ENCODE measurements at regions not wholly inside any gene's neighbourhood (a gene's known extent, or its start where the extent isn't known, plus 50 kb on each side); places are given as distances from the start of the nearest gene placed in this dataset.

DNA sequence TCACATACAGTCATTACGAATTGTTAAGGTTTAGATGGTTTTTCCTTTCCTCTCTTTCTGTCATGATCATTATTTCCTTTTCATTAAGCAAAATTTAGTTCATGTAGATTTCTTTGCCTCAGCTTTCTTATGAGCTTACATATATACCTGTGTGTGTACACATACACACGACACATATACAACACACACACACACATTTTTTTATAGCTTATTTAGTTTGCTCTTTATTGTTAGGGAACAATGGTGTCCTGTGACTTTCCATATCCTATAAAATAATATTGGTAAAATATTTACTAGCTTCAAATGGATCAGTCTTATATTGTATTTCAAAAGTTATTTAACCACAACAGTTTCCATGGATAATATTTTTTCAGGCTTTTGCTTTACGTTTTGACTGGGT, 840.7 kb downstream of the PCDH18 start:
- Histone ChIP-seq H3F3A (ENCODE audit: control insufficient read depth, insufficient read depth) (no peaks in the 10 kb centered on the region), H3K4me3 (ENCODE audit: low read length) (no peak overlapping the region), H4K20me1 (ENCODE audit: control insufficient read depth, insufficient read depth, low read depth, low read length) (no peaks in the 10 kb centered on the region), H3K27me3 (ENCODE audit: control insufficient read depth, low read length) (no peaks in the 10 kb centered on the region), H3K27ac (ENCODE audit: low read depth, low read length) (no peak overlapping the region), H3K4me2 (ENCODE audit: low read length) (no peak overlapping the region), H3K9me2 (replicated peaks; ENCODE audit: control insufficient read depth, low read length) (no peaks in the 10 kb centered on the region), H3K79me2 (ENCODE audit: control insufficient read depth, low read length) (no peaks in the 10 kb centered on the region), H3K36me3 (ENCODE audit: control insufficient read depth, low read length) (no peaks in the 10 kb centered on the region), H3K9me3 (ENCODE audit: control insufficient read depth, insufficient read depth, low read length) (no peaks in the 10 kb centered on the region), H3K4me1 (ENCODE audit: control insufficient read depth, low read length) (no peaks in the 10 kb centered on the region)
- TF ChIP-seq EZH2phosphoT487 (IDR thresholded peaks at IDR 0.05; ENCODE audit: borderline replicate concordance, low read length): no peak
- TF ChIP-seq CTCF (IDR thresholded peaks at IDR 0.05; ENCODE audit: low read depth, low read length, poor library complexity, severe bottlenecking): no peak

GRCh38 chr4:136690360-136690759, 841.9 kb downstream of the PCDH18 start:
- Histone ChIP-seq H3K27ac (ENCODE audit: low read depth, low read length) (no peak overlapping the region), H3K79me2 (ENCODE audit: control insufficient read depth, low read length) (no peaks in the 10 kb centered on the region), H3K27me3 (ENCODE audit: control insufficient read depth, low read length) (no peaks in the 10 kb centered on the region), H3K4me3 (ENCODE audit: low read length) (no peak overlapping the region), H3K9me2 (replicated peaks; ENCODE audit: control insufficient read depth, low read length) (no peaks in the 10 kb centered on the region), H4K20me1 (ENCODE audit: control insufficient read depth, insufficient read depth, low read depth, low read length) (no peaks in the 10 kb centered on the region), H3K9me3 (ENCODE audit: control insufficient read depth, insufficient read depth, low read length) (no peaks in the 10 kb centered on the region), H3K4me1 (ENCODE audit: control insufficient read depth, low read length) (no peaks in the 10 kb centered on the region), H3K36me3 (ENCODE audit: control insufficient read depth, low read length) (no peaks in the 10 kb centered on the region), H3F3A (ENCODE audit: control insufficient read depth, insufficient read depth) (no peaks in the 10 kb centered on the region), H3K4me2 (ENCODE audit: low read length) (no peak overlapping the region)
- TF ChIP-seq CTCF (IDR thresholded peaks at IDR 0.05; ENCODE audit: low read depth, low read length, poor library complexity, severe bottlenecking): no peak
- no peak for TF ChIP-seq EZH2phosphoT487 (IDR thresholded peaks at IDR 0.05; ENCODE audit: borderline replicate concordance, low read length)

DNA sequence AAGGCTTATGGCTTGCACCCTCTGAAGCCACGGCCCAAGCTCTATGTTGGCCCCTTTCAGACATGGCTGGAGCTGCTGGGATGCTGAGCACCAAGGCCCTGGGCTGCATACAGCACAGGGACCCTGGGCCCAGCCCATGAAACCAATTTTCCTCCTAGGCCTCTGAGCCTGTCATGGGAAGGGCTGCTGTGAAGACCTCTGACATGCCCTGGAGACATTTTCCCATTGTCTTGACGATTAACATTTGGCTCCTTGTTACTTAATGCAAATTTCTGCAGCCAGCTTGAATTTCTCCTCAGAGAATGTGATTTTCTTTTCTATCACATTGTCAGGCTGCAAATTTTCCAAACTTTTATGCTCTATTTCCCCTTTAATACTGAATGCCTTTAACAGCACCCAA, 844.7 kb downstream of the PCDH18 start:
- Histone ChIP-seq H3K27ac (ENCODE audit: low read depth, low read length) (no peak overlapping the region), H3K9me3 (ENCODE audit: control insufficient read depth, insufficient read depth, low read length) (no peaks in the 10 kb centered on the region), H3K27me3 (ENCODE audit: control insufficient read depth, low read length) (no peaks in the 10 kb centered on the region), H3K9me2 (replicated peaks; ENCODE audit: control insufficient read depth, low read length) (no peaks in the 10 kb centered on the region), H3K36me3 (ENCODE audit: control insufficient read depth, low read length) (no peaks in the 10 kb centered on the region), H3F3A (ENCODE audit: control insufficient read depth, insufficient read depth) (no peaks in the 10 kb centered on the region), H3K79me2 (ENCODE audit: control insufficient read depth, low read length) (no peaks in the 10 kb centered on the region), H3K4me2 (ENCODE audit: low read length) (no peak overlapping the region), H3K4me1 (ENCODE audit: control insufficient read depth, low read length) (no peaks in the 10 kb centered on the region), H4K20me1 (ENCODE audit: control insufficient read depth, insufficient read depth, low read depth, low read length) (no peaks in the 10 kb centered on the region), H3K4me3 (ENCODE audit: low read length) (no peak overlapping the region)
- no peak for TF ChIP-seq EZH2phosphoT487 (IDR thresholded peaks at IDR 0.05; ENCODE audit: borderline replicate concordance, low read length)
- TF ChIP-seq CTCF (IDR thresholded peaks at IDR 0.05; ENCODE audit: low read depth, low read length, poor library complexity, severe bottlenecking): no peak

DNA sequence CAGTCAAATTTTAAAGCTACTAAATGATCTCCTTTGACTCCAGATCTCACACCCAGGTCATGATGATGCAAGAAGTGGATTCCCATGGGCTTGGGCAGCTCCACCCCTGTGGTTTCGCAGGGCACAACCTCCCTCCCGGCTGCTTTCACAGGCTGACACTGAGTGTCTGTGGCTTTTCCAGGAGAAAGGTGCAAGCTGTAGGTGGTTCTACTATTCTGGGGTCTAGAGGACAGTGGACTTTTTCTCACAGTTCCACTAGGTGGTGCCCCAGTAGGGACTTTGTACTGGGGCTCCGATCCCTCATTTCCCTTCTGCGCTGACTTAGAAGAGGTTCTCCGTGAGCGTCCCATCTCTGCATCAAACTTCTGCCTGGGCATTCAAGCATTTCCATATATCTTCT, 845.2 kb downstream of the PCDH18 start:
- H3K36me3 ChIP-seq (ENCODE audit: control insufficient read depth, low read length): no peaks in the 10 kb centered on the region
- TF ChIP-seq CTCF (IDR thresholded peaks at IDR 0.05; ENCODE audit: low read depth, low read length, poor library complexity, severe bottlenecking) (no peak), EZH2phosphoT487 (IDR thresholded peaks at IDR 0.05; ENCODE audit: borderline replicate concordance, low read length) (no peak)
- no peak overlapping the region for H3K27ac ChIP-seq (ENCODE audit: low read depth, low read length)
- no peaks in the 10 kb centered on the region for H3K27me3 ChIP-seq (ENCODE audit: control insufficient read depth, low read length)
- no peaks in the 10 kb centered on the region for H3F3A ChIP-seq (ENCODE audit: control insufficient read depth, insufficient read depth)
- H3K4me2 ChIP-seq (ENCODE audit: low read length): no peak overlapping the region
- no peak overlapping the region for H3K4me3 ChIP-seq (ENCODE audit: low read length)
- no peaks in the 10 kb centered on the region for H3K9me2 ChIP-seq (replicated peaks; ENCODE audit: control insufficient read depth, low read length)
- no peaks in the 10 kb centered on the region for H3K79me2 ChIP-seq (ENCODE audit: control insufficient read depth, low read length)
- H3K4me1 ChIP-seq (ENCODE audit: control insufficient read depth, low read length): no peaks in the 10 kb centered on the region
- no peaks in the 10 kb centered on the region for H3K9me3 ChIP-seq (ENCODE audit: control insufficient read depth, insufficient read depth, low read length)
- H4K20me1 ChIP-seq (ENCODE audit: control insufficient read depth, insufficient read depth, low read depth, low read length): no peaks in the 10 kb centered on the region
